ENCODE measurements at regions not wholly inside any gene's neighbourhood (a gene's known extent, or its start where the extent isn't known, plus 50 kb on each side); places are given as distances from the start of the nearest gene placed in this dataset.

GRCh38 chr11:69393178-69393832 lies 88.2 kb upstream of the LINC01488 start:
- DNase-seq (ENCODE audit: low spot score): no peak

GRCh38 chr11:69393865-69394233 lies 87.6 kb upstream of the LINC01488 start:
- DNase-seq (ENCODE audit: low spot score): no peak

- DNase-seq (ENCODE audit: low spot score): no peak
These were observed 87.1 kb upstream of the LINC01488 start for GRCh38 chr11:69394234-69394868.

- DNase-seq (ENCODE audit: low spot score): no peak
These were observed 86.6 kb upstream of the LINC01488 start for GRCh38 chr11:69394869-69395246.

GRCh38 chr11:69395287-69395686 lies 86.2 kb upstream of the LINC01488 start:
- DNase-seq (ENCODE audit: low spot score): no peak

- DNase-seq (ENCODE audit: low spot score): no peak
These were observed 85.2 kb upstream of the LINC01488 start for GRCh38 chr11:69396051-69396947.

- DNase-seq (ENCODE audit: low spot score): no peak
These were observed 84.5 kb upstream of the LINC01488 start for GRCh38 chr11:69396948-69397307.

- no peak for DNase-seq (ENCODE audit: low spot score)
These were observed 83.7 kb upstream of the LINC01488 start for GRCh38 chr11:69397732-69398131.

GRCh38 chr11:69398529-69399492 lies 82.7 kb upstream of the LINC01488 start:
- peak; percentile 78 for DNase-seq (ENCODE audit: low spot score)

GRCh38 chr11:69400140-69400539 lies 81.3 kb upstream of the LINC01488 start:
- no peak for DNase-seq (ENCODE audit: low spot score)

GRCh38 chr11:69400771-69401590 lies 80.5 kb upstream of the LINC01488 start:
- DNase-seq (ENCODE audit: low spot score): no peak

GRCh38 chr11:69401715-69402114 lies 79.7 kb upstream of the LINC01488 start:
- DNase-seq (ENCODE audit: low spot score): no peak

- peak; percentile 40 for DNase-seq (ENCODE audit: low spot score)
These were observed 79.1 kb upstream of the LINC01488 start for GRCh38 chr11:69402251-69402887.

GRCh38 chr11:69403556-69404215 lies 77.8 kb upstream of the LINC01488 start:
- peak; percentile 86 for DNase-seq (ENCODE audit: low spot score)

- DNase-seq (ENCODE audit: low spot score): no peak
These were observed 75.4 kb upstream of the LINC01488 start for GRCh38 chr11:69406060-69406459.

GRCh38 chr11:69409812-69410645 lies 71.4 kb upstream of the LINC01488 start:
- no peak for DNase-seq (ENCODE audit: low spot score)

- no peak for DNase-seq (ENCODE audit: low spot score)
These were observed 70.1 kb upstream of the LINC01488 start for GRCh38 chr11:69411257-69411924.

GRCh38 chr11:69413015-69413801 lies 68.3 kb upstream of the LINC01488 start:
- no peak for DNase-seq (ENCODE audit: low spot score)

All from hepatic stellate cell (primary cell).